GM12878 (cell line): ENCODE measurements at regions not wholly inside any gene's neighbourhood (a gene's known extent, or its start where the extent isn't known, plus 50 kb on each side); places are given as distances from the start of the nearest gene placed in this dataset.

Experiments used
- ATAC-seq: fragments of 200-7000 bp; cut with Tn5 transposase; 3 replicates; pipeline ENCODE4 v1.9.1; 2020; ENCODE audit warnings: mild to moderate bottlenecking, moderate library complexity
- BruUV-seq: library from RNA; stranded (reverse); fragments of 400-500 nt; replicated peaks from 2 replicates; lab custom pipeline; 2021; lab: Mats Ljungman, UMichigan
- CTCF ChIA-PET: fragments of 300-600 bp; sonication (Branson Sonifier 250); formaldehyde crosslinking; extraction: SDS; loops from one replicate; lab custom pipeline; 2021; ENCODE audit warnings: inconsistent platforms; lab: Yijun Ruan, JAX
- POLR2A ChIA-PET: fragments of 350-600 bp; formaldehyde crosslinking; extraction: SDS; loops from one replicate; lab custom pipeline; 2021; ENCODE audit warnings: inconsistent platforms; lab: Charles Lee
- RAD21 ChIA-PET: fragments of 300-600 bp; sonication (Branson Sonifier 250); formaldehyde crosslinking; loops from one replicate; lab custom pipeline; 2023; ENCODE audit warnings: antibody characterized with exemption; ENCODE audit not compliant: unreplicated experiment; lab: Charles Lee
- SMC1A ChIA-PET: fragments of 300-600 bp; sonication (Branson Sonifier 250); formaldehyde crosslinking; loops from one replicate; lab custom pipeline; 2023; ENCODE audit not compliant: unreplicated experiment, uncharacterized antibody; lab: Charles Lee
- DNase-seq: peaks from one replicate; pipeline ENCODE4 v3.0.0-alpha.2; 2011; ENCODE audit warnings: low read depth, low spot score
- FAIRE-seq: peaks from 3 replicates; lab custom pipeline; 2011; peaks lifted over from hg19 to GRCh38; lab: Jason Lieb, UNC
- H2AFZ ChIP-seq: 2 replicates; pipeline ENCODE4 v1.6.0; 2011; ENCODE audit warnings: low read depth, low read length, control low read depth; ENCODE audit not compliant: control insufficient read depth
- H3K27ac ChIP-seq: 2 replicates; pipeline ENCODE4 v1.5.1; 2011; ENCODE audit warnings: control low read depth; ENCODE audit not compliant: control insufficient read depth, insufficient read depth
- H3K27me3 ChIP-seq, 2 experiments: replicated peaks in 1 of 2; 2 replicates each; pipeline versions ENCODE4 v1.6.0 to v1.6.1; 2011; ENCODE audit warnings: low read length in 1 of 2; ENCODE audit not compliant: control insufficient read depth in 2 of 2, insufficient read depth in 2 of 2
- H3K36me3 ChIP-seq, 2 experiments: 2 replicates each; pipeline ENCODE4 v1.5.1; 2011; ENCODE audit warnings: low read length in 1 of 2; ENCODE audit not compliant: control insufficient read depth in 2 of 2, insufficient read depth in 2 of 2
- H3K4me1 ChIP-seq: 2 replicates; pipeline ENCODE4 v1.6.1; 2011; ENCODE audit warnings: mild to moderate bottlenecking, low read length, moderate library complexity, mixed read lengths; ENCODE audit not compliant: control insufficient read depth, insufficient read depth
- H3K4me2 ChIP-seq: 2 replicates; pipeline ENCODE4 v1.6.0; 2011; ENCODE audit warnings: control low read depth; ENCODE audit not compliant: control insufficient read depth, insufficient read depth
- H3K4me3 ChIP-seq: fragments of 200-600 bp; sonication (generic); 2 replicates; pipeline ENCODE4 v1.5.1; 2016
- H3K79me2 ChIP-seq: 2 replicates; pipeline ENCODE4 v1.6.0; 2011; ENCODE audit warnings: low read length; ENCODE audit not compliant: control insufficient read depth, insufficient read depth
- H3K9ac ChIP-seq: 2 replicates; pipeline ENCODE4 v1.8.0; 2011; ENCODE audit warnings: low read length, control low read depth, mixed read lengths; ENCODE audit not compliant: control insufficient read depth, insufficient read depth
- H3K9me3 ChIP-seq: replicated peaks from 3 replicates; pipeline ENCODE4 v1.5.1; 2011; ENCODE audit warnings: mild to moderate bottlenecking, low read length; ENCODE audit not compliant: control insufficient read depth, insufficient read depth
- H4K20me1 ChIP-seq: 2 replicates; pipeline ENCODE4 v1.6.0; 2011; ENCODE audit not compliant: control insufficient read depth, insufficient read depth
- BACH1 ChIP-seq: fragments of 450-650 bp; IDR thresholded peaks from 2 replicates; pipeline ENCODE4 v1.6.1; 2017; ENCODE audit warnings: mild to moderate bottlenecking, borderline replicate concordance
- FOXM1 ChIP-seq: IDR thresholded peaks from 2 replicates; pipeline ENCODE4 v1.6.1; 2012; ENCODE audit warnings: low read depth, mild to moderate bottlenecking, inconsistent platforms, low read length, moderate library complexity
- GATAD2B ChIP-seq: fragments of 450-650 bp; conservative IDR thresholded peaks from 2 replicates; pipeline ENCODE4 v1.6.1; 2017; ENCODE audit warnings: low read depth, mild to moderate bottlenecking, moderate library complexity
- HDAC6 ChIP-seq: fragments of 200-600 bp; sonication (generic); IDR thresholded peaks from one replicate; pipeline ENCODE4 v1.8.0; 2017; ENCODE audit warnings: antibody characterized with exemption; ENCODE audit not compliant: unreplicated experiment
- MTA2 ChIP-seq: fragments of 450-650 bp; IDR thresholded peaks from 2 replicates; pipeline ENCODE4 v1.6.1; 2016; ENCODE audit warnings: low read depth, mild to moderate bottlenecking, moderate library complexity
- SMAD1 ChIP-seq: fragments of 450-650 bp; IDR thresholded peaks from 2 replicates; pipeline ENCODE4 v1.6.1; 2018; ENCODE audit warnings: mild to moderate bottlenecking, low read depth; ENCODE audit not compliant: partially characterized antibody
- SUPT20H ChIP-seq: IDR thresholded peaks from 2 replicates; pipeline ENCODE4 v1.6.1; 2011; ENCODE audit warnings: low read depth, mild to moderate bottlenecking, low read length, moderate library complexity, borderline replicate concordance; ENCODE audit not compliant: control insufficient read depth
- WRNIP1 ChIP-seq: IDR thresholded peaks from 2 replicates; pipeline ENCODE4 v1.6.1; 2011; ENCODE audit warnings: low read depth, low read length, improper control_type of control experiment, borderline replicate concordance
- YY1 ChIP-seq: IDR thresholded peaks from 2 replicates; pipeline ENCODE4 v1.6.1; 2011; ENCODE audit warnings: low read depth, mild to moderate bottlenecking, low read length
- in situ Hi-C: fragments of 300-500 bp; cut with MboI; formaldehyde crosslinking; loops from 9 replicates; pipeline ENCODE4 v1.14.3; 2018; ENCODE audit warnings: mixed read lengths
- intact Hi-C: fragments of 100-400 bp; cut with micrococcal nuclease; formaldehyde crosslinking; loops from one replicate; pipeline ENCODE4 v1.14.2; 2022; ENCODE audit not compliant: unreplicated experiment
- TF ChIP-seq, protein P1 (sequence below): fragments of 450-650 bp; formaldehyde crosslinking; IDR thresholded peaks from 2 replicates; pipeline ENCODE4 v1.4.0; 2020; ENCODE audit warnings: mild to moderate bottlenecking, moderate library complexity
- TF ChIP-seq, protein P2 (sequence below): fragments of 450-650 bp; IDR thresholded peaks from 2 replicates; pipeline ENCODE4 v1.6.1; 2018; ENCODE audit warnings: borderline replicate concordance, mild to moderate bottlenecking; ENCODE audit not compliant: partially characterized antibody
- TF ChIP-seq, protein P3 (sequence below): IDR thresholded peaks from 2 replicates; pipeline ENCODE4 v1.6.1; 2012; ENCODE audit warnings: improper control_type of control experiment, low read depth, low read length; ENCODE audit not compliant: insufficient replicate concordance

DNA sequence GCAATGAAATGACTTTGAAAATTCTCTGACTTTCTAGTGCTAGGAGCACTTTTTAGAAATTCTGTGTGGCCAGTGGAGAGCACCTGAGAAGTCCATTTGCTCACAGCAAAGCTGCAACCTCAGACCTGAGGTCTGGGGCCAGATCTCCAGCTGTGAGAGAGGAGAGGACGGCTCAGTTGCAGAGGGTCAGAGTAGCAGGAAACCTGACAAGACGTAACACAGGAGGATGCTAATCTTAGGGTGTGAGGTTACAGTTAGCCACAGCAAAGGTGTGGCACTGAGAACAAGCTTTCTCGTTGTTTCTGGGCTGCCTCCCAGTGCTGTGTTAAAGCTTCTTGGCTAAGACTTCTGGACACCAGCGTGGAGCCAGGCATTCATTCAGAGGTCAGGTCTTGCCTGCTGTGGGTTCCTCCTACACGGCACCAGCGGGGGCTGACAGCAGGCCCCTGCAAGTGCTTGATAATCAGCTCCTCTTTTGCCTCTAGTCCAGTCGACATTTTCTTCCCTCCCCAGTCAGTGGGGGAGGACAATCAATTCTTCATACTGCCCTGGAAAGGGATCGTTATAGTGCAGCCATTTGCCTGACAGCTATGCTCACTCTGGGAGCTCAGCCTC is 435.4 kb upstream of the DPP6 start (continued):
- TF ChIP-seq, protein P1, sequence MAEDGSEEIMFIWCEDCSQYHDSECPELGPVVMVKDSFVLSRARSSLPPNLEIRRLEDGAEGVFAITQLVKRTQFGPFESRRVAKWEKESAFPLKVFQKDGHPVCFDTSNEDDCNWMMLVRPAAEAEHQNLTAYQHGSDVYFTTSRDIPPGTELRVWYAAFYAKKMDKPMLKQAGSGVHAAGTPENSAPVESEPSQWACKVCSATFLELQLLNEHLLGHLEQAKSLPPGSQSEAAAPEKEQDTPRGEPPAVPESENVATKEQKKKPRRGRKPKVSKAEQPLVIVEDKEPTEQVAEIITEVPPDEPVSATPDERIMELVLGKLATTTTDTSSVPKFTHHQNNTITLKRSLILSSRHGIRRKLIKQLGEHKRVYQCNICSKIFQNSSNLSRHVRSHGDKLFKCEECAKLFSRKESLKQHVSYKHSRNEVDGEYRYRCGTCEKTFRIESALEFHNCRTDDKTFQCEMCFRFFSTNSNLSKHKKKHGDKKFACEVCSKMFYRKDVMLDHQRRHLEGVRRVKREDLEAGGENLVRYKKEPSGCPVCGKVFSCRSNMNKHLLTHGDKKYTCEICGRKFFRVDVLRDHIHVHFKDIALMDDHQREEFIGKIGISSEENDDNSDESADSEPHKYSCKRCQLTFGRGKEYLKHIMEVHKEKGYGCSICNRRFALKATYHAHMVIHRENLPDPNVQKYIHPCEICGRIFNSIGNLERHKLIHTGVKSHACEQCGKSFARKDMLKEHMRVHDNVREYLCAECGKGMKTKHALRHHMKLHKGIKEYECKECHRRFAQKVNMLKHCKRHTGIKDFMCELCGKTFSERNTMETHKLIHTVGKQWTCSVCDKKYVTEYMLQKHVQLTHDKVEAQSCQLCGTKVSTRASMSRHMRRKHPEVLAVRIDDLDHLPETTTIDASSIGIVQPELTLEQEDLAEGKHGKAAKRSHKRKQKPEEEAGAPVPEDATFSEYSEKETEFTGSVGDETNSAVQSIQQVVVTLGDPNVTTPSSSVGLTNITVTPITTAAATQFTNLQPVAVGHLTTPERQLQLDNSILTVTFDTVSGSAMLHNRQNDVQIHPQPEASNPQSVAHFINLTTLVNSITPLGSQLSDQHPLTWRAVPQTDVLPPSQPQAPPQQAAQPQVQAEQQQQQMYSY (CRISPR knock-in tag): no peak
- TF ChIP-seq FOXM1 (no peak), GATAD2B (no peak), WRNIP1 (no peak), SMAD1 (no peak), MTA2 (no peak)

DNA sequence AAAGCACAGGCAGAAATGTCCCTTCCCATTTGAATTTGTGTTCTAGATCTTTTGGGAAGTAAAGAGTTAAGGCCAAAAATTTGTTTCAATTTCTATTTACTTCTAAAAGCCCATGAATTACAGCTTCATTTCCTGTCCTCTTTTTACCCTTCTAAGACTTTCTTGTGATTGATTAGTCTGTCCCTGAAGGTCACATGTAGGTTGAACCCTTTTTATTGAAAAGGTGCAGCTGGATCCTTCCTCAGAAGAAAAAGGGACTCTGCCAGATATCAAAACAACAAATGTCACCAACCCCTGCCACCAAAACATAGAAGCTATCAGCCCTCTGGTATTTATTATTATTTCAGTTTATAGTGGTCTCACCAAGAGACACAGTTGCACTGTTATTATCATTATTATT is 424.9 kb upstream of the DPP6 start:
- H3K9me3 ChIP-seq: no peaks in the 10 kb centered on the region
- ATAC-seq (no peak), FAIRE-seq (no peak), DNase-seq (no peak)
- no peaks in the 10 kb centered on the region for H3K79me2 ChIP-seq
- ChIA-PET CTCF (no interaction called here), POLR2A (no interaction called here), RAD21 (no interaction called here), SMC1A (no interaction called here)
- no peak overlapping the region for H3K4me2 ChIP-seq
- no peaks in the 10 kb centered on the region for H3K36me3 ChIP-seq
- H3K9ac ChIP-seq: no peak overlapping the region
- H3K4me1 ChIP-seq: no peaks in the 10 kb centered on the region
- in situ Hi-C loops (no loop called here), intact Hi-C loops (no loop called here)
- no peaks in the 10 kb centered on the region for H4K20me1 ChIP-seq
- no TSS peak for BruUV-seq
- H3K4me3 ChIP-seq: no peak overlapping the region
- H3K27me3 ChIP-seq: no peaks in the 10 kb centered on the region
- H3K27ac ChIP-seq: no peak overlapping the region
- no peak overlapping the region for H2AFZ ChIP-seq
- TF ChIP-seq MTA2 (no peak), BACH1 (no peak), HDAC6 (no peak), YY1 (no peak), SUPT20H (no peak)
- TF ChIP-seq, protein P2, sequence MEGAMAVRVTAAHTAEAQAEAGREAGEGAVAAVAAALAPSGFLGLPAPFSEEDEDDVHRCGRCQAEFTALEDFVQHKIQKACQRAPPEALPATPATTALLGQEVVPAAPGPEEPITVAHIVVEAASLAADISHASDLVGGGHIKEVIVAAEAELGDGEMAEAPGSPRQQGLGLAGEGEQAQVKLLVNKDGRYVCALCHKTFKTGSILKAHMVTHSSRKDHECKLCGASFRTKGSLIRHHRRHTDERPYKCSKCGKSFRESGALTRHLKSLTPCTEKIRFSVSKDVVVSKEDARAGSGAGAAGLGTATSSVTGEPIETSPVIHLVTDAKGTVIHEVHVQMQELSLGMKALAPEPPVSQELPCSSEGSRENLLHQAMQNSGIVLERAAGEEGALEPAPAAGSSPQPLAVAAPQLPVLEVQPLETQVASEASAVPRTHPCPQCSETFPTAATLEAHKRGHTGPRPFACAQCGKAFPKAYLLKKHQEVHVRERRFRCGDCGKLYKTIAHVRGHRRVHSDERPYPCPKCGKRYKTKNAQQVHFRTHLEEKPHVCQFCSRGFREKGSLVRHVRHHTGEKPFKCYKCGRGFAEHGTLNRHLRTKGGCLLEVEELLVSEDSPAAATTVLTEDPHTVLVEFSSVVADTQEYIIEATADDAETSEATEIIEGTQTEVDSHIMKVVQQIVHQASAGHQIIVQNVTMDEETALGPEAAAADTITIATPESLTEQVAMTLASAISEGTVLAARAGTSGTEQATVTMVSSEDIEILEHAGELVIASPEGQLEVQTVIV: no peak
- TF ChIP-seq, protein P3, sequence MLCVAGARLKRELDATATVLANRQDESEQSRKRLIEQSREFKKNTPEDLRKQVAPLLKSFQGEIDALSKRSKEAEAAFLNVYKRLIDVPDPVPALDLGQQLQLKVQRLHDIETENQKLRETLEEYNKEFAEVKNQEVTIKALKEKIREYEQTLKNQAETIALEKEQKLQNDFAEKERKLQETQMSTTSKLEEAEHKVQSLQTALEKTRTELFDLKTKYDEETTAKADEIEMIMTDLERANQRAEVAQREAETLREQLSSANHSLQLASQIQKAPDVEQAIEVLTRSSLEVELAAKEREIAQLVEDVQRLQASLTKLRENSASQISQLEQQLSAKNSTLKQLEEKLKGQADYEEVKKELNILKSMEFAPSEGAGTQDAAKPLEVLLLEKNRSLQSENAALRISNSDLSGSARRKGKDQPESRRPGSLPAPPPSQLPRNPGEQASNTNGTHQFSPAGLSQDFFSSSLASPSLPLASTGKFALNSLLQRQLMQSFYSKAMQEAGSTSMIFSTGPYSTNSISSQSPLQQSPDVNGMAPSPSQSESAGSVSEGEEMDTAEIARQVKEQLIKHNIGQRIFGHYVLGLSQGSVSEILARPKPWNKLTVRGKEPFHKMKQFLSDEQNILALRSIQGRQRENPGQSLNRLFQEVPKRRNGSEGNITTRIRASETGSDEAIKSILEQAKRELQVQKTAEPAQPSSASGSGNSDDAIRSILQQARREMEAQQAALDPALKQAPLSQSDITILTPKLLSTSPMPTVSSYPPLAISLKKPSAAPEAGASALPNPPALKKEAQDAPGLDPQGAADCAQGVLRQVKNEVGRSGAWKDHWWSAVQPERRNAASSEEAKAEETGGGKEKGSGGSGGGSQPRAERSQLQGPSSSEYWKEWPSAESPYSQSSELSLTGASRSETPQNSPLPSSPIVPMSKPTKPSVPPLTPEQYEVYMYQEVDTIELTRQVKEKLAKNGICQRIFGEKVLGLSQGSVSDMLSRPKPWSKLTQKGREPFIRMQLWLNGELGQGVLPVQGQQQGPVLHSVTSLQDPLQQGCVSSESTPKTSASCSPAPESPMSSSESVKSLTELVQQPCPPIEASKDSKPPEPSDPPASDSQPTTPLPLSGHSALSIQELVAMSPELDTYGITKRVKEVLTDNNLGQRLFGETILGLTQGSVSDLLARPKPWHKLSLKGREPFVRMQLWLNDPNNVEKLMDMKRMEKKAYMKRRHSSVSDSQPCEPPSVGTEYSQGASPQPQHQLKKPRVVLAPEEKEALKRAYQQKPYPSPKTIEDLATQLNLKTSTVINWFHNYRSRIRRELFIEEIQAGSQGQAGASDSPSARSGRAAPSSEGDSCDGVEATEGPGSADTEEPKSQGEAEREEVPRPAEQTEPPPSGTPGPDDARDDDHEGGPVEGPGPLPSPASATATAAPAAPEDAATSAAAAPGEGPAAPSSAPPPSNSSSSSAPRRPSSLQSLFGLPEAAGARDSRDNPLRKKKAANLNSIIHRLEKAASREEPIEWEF: no peak
